HK-2 (cell line): ENCODE measurements at regions not wholly inside any gene's neighbourhood (a gene's known extent, or its start where the extent isn't known, plus 50 kb on each side); places are given as distances from the start of the nearest gene placed in this dataset.

ENCODE experiments used
- DNase-seq: peaks from one replicate; pipeline ENCODE4 v3.0.0-alpha.2; 2018; ENCODE audit not compliant: unreplicated experiment

DNA sequence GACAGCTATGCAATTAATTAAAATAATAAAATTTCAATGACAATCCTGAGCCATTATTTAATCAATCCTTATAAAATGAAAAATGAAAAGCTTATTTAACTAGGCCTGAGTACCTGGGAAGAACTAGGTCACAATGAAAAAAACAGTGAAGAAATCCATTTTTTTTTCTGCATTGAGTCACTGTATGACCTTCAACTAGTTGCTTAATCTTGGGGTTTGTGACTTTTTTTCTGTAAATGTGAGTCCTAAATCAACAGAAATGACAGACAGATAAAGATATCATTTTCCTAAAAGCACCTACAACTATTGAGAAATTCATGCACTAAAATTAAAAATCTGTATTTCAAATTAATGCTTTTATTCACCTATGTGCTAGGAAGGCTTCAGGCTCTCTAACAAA, 96.8 kb downstream of the TMEM26 start:
- no peak for DNase-seq

- DNase-seq: no peak
Measured at GRCh38 chr10:61355211-61355610, 98.0 kb downstream of the TMEM26 start.

- DNase-seq: no peak
Measured at GRCh38 chr10:61354401-61354975, 98.7 kb downstream of the TMEM26 start.

GRCh38 chr10:61350794-61351193, 102.4 kb downstream of the TMEM26 start:
- DNase-seq: no peak

DNA sequence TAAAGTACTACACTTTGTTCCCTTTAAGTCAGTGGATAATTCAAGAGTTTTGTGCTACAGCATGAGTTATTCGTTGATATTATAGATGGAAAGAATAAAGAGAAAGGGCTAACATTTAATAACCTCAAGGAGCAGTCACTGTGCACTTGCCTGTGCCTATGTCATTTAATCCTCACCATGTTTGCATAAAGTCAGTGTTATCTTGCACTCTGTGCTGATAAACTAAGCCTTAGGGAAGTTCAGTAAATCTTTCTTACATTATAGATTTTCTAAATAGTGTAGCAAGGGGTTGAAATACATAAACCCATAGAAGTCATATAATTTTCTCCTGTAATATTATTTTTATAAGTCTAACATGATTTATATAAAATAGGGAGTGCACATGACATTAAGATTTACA, 103.1 kb downstream of the TMEM26 start:
- DNase-seq: no peak

GRCh38 chr10:61346796-61347413, 106.3 kb downstream of the TMEM26 start:
- no peak for DNase-seq

- no peak for DNase-seq
Measured at GRCh38 chr10:61343796-61344195, 109.4 kb downstream of the TMEM26 start.

- DNase-seq: no peak
Measured at GRCh38 chr10:61342858-61343572, 110.2 kb downstream of the TMEM26 start.

DNA sequence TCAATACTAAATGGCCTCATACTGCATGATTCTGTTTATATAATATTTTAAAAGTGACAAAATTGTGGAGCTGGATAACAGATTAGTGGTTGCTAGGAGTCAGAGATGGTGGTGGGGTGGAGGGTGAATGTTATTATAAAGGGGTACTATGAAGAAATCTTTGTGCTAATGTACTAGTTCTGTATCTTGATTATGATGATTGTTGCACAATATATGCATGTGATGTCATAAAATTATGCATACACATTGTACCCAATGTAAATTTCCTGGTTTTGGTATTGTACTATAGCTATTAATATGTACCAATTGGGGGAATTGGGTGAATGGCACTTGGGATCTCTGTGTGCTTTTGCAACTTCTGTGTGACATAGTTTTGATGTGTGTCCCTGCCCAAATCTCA, 112.2 kb downstream of the TMEM26 start:
- no peak for DNase-seq

- DNase-seq: no peak
Measured at GRCh38 chr10:61338146-61338545, 115.0 kb downstream of the TMEM26 start.

DNA sequence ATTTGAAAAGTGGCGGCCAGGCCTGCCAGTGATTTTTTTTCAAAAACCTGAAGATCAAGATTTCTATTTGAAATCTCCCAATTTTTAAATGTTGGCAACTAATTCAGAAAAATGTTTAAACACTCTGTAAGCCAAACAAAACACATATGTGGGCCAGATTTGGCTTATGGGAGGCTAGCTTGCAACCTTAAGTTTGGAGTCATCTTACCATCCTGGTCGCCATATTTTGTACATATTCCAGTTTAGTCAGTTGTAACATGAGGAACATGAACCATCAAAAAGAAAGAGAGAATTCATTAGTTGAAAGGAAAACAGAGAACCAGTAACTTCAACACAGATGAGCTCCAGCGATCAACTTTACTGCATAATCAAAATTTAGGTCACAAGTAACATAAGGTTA, 115.4 kb downstream of the TMEM26 start:
- DNase-seq: no peak

DNA sequence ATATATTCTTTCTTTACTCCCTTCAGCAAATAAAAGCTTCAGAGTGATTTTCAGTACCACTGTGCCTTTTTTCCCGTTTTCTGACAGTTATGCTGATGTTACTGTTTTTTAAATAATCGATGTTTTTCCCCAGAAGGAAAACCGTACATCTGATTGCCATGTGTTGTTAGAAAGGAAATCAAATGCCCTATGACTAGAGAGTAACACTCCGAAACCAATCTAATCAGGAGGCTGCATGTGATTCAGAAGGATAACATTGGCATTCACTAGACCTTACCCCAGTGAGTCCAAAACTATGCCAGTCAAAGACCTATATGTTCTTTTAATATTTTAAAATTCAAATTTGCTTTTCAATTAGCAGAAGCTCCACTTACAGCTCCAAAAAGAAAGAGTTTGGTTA, 116.3 kb downstream of the TMEM26 start:
- DNase-seq: no peak

GRCh38 chr10:61335359-61335758, 117.8 kb downstream of the TMEM26 start:
- DNase-seq: no peak

DNA sequence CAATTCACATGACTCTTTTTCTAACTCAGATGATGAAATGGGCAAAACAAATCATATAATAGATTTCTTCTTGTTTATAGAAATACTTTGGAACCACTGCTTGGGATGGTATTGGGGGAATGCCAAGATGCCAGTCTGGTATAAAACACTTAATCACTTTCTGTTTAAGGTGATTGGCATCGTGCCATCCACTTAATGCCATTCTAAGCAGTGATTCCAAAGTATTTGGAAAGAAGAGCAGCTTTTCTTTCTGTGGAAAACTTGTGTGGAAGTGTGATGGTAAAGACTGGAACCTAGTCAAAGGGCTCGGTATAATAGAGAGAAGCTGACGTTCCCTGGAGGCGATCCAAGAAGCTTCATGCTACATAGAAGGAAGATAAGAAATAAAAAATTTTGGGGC, 120.6 kb downstream of the TMEM26 start:
- DNase-seq: no peak

- no peak for DNase-seq
Measured at GRCh38 chr10:61330669-61331068, 122.5 kb downstream of the TMEM26 start.

DNA sequence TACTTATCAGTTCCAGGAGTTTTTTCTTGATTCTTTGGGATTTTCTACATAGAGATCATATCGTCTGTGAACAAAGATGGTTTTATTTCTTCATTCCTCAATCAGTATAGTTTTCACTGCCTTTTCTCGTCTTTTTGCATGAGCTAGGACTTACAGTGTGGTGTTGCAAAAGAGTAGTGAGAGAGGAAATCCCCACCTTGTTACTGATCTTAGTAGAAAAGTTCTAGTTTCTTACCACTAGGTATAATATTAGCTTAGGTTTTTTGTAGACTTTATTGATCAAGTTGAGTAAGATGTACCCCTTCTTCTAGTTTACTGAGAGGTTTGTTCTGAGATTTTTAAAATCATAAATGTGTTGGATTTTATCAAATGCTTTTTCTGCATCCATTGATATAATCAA, 123.3 kb downstream of the TMEM26 start:
- DNase-seq: no peak

GRCh38 chr10:61325223-61325960, 127.8 kb downstream of the TMEM26 start:
- DNase-seq: no peak

- DNase-seq: no peak
Measured at GRCh38 chr10:61323726-61324125, 129.5 kb downstream of the TMEM26 start.

- DNase-seq: no peak
Measured at GRCh38 chr10:61321041-61321857, 131.9 kb downstream of the TMEM26 start.

GRCh38 chr10:61320257-61320587, 133.0 kb downstream of the TMEM26 start:
- DNase-seq: no peak

GRCh38 chr10:61319386-61320256, 133.6 kb downstream of the TMEM26 start:
- DNase-seq: no peak
